Fibroblast of lung (primary cell): ENCODE measurements at regions not wholly inside any gene's neighbourhood (a gene's known extent, or its start where the extent isn't known, plus 50 kb on each side); places are given as distances from the start of the nearest gene placed in this dataset.
A peak's percentile ranks its signal among the peaks of the same experiment; 100 is the strongest.

Source experiments
- DNase-seq, 2 donors: peaks; one replicate each; pipeline versions ENCODE4 v3.0.0 to v3.0.0-alpha.2; 2010; ENCODE audit warnings: low read depth in 2 of 2
- H2AFZ ChIP-seq: 2 replicates; pipeline ENCODE4 v1.5.1; 2012; ENCODE audit warnings: low read length, control low read depth, inconsistent platforms
- H3K27ac ChIP-seq: 2 replicates; pipeline ENCODE4 v1.5.1; 2011; ENCODE audit warnings: low read length, control low read depth; ENCODE audit not compliant: insufficient read depth
- H3K27me3 ChIP-seq: 2 replicates; pipeline ENCODE4 v1.5.1; 2011; ENCODE audit warnings: mild to moderate bottlenecking, low read length; ENCODE audit not compliant: control insufficient read depth, insufficient read depth
- H3K36me3 ChIP-seq: 2 replicates; pipeline ENCODE4 v1.5.1; 2011; ENCODE audit warnings: low read length; ENCODE audit not compliant: control insufficient read depth, insufficient read depth
- H3K4me1 ChIP-seq: 2 replicates; pipeline ENCODE4 v1.5.1; 2011; ENCODE audit warnings: low read length; ENCODE audit not compliant: control insufficient read depth, insufficient read depth; ENCODE audit errors: extremely low read depth
- H3K4me2 ChIP-seq: 2 replicates; pipeline ENCODE4 v1.5.1; 2011; ENCODE audit warnings: low read length, control low read depth; ENCODE audit not compliant: insufficient read depth; ENCODE audit errors: extremely low read depth
- H3K4me3 ChIP-seq, 4 experiments: fragments of 200-600 bp in 1 of 4; sonication (generic) in 1 of 4; replicated peaks in 1 of 4; 2 replicates each; pipeline ENCODE4 v1.5.1; 2011 to 2016; ENCODE audit warnings: low read length in 4 of 4, low read depth in 3 of 4, mild to moderate bottlenecking in 3 of 4, control low read depth in 2 of 4, inconsistent platforms in 1 of 4, mixed read lengths in 1 of 4; ENCODE audit not compliant: insufficient read depth in 1 of 4; ENCODE audit errors: control extremely low read depth in 1 of 4
- H3K79me2 ChIP-seq: 2 replicates; pipeline ENCODE4 v1.5.1; 2012; ENCODE audit warnings: mild to moderate bottlenecking, low read length, inconsistent platforms; ENCODE audit not compliant: control insufficient read depth, insufficient read depth
- H3K9ac ChIP-seq: 2 replicates; pipeline ENCODE4 v1.5.1; 2011; ENCODE audit warnings: mild to moderate bottlenecking, low read length, control low read depth; ENCODE audit not compliant: insufficient read depth
- H3K9me3 ChIP-seq: 2 replicates; pipeline ENCODE4 v1.5.1; 2012; ENCODE audit warnings: low read depth, low read length; ENCODE audit not compliant: control insufficient read depth, insufficient read depth
- H4K20me1 ChIP-seq: 2 replicates; pipeline ENCODE4 v1.5.1; 2011; ENCODE audit warnings: low read length; ENCODE audit not compliant: control insufficient read depth, insufficient read depth; ENCODE audit errors: extremely low read depth
- EZH2 ChIP-seq: IDR thresholded peaks from 2 replicates; pipeline ENCODE4 v1.5.1; 2012; ENCODE audit warnings: low read length, control low read depth, mild to moderate bottlenecking; ENCODE audit errors: missing control alignments
- TF ChIP-seq, protein P1 (sequence below), 2 donors: IDR thresholded peaks in 1 of 2; conservative IDR thresholded peaks in 1 of 2; 1 replicate in 1 of 2; 2 replicates in 1 of 2; pipeline ENCODE4 v1.5.1; 2011 to 2012; ENCODE audit warnings: low read length in 2 of 2, control low read depth in 1 of 2, inconsistent platforms in 1 of 2, low read depth in 1 of 2, mild to moderate bottlenecking in 1 of 2

DNA sequence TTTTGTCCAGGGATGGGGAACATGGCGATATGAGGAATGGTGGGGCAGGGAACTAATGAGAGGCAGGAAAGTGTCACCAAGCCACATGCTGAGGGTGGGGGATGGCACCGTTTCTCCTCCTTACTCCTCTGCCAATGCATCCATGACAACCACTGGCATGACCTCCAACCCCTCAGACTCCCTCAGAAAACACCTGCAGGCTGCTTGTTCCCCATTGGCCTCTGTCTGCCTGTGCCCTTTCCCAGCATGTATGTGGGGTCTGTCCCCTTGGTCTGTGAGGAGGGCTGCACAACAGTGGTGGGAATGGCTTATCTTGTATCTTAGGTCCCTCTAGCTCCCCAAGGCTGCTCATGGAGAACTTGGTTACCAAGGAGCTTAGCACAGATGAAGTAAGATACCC, 137.2 kb upstream of the NGF start:
- Histone ChIP-seq H3K9ac (no peak overlapping the region), H4K20me1 (no peaks in the 10 kb centered on the region), H3K9me3 (no peaks in the 10 kb centered on the region), H3K4me3 (no peak overlapping the region), H3K4me1 (no peaks in the 10 kb centered on the region), H2AFZ (no peak overlapping the region), H3K79me2 (no peaks in the 10 kb centered on the region), H3K4me2 (no peak overlapping the region), H3K27ac (no peak overlapping the region), H3K27me3 (peaks cover 6% of the 10 kb centered on the region), H3K36me3 (no peaks in the 10 kb centered on the region)
- DNase-seq: no peak
- TF ChIP-seq EZH2: no peak
- TF ChIP-seq, protein P1, sequence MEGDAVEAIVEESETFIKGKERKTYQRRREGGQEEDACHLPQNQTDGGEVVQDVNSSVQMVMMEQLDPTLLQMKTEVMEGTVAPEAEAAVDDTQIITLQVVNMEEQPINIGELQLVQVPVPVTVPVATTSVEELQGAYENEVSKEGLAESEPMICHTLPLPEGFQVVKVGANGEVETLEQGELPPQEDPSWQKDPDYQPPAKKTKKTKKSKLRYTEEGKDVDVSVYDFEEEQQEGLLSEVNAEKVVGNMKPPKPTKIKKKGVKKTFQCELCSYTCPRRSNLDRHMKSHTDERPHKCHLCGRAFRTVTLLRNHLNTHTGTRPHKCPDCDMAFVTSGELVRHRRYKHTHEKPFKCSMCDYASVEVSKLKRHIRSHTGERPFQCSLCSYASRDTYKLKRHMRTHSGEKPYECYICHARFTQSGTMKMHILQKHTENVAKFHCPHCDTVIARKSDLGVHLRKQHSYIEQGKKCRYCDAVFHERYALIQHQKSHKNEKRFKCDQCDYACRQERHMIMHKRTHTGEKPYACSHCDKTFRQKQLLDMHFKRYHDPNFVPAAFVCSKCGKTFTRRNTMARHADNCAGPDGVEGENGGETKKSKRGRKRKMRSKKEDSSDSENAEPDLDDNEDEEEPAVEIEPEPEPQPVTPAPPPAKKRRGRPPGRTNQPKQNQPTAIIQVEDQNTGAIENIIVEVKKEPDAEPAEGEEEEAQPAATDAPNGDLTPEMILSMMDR (conservative IDR thresholded peaks at IDR 0.05 in 1 of 2, IDR thresholded peaks at IDR 0.05 in 1 of 2; ENCODE audit: low read depth in 1 of 2, low read length in 2 of 2): no peak

DNA sequence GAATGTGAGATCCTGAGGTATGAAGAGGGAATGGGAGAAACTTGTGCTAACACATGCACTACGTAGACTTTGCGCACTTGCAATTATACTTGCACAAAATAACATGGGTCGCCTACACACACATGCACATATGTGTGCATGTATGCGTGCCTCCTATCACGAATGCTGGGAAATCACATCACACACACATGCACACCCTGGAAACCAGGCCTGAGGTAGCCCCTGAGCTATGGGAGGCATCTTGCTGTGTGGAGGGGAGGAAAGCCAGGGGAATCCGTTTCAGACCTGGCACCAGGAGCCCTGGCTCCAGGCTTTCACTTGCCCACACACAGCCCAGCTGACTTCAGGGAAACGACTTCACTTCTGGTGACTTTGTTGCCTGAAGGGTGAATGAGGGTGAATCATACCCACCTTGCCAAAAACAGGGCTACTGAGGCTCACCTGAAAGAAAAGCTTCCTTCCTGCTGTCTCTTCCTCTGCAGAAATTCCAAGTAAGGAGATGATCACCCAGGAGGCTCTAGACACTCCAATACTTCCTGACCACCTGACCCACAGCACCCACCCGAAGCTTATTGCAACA, 136.0 kb upstream of the NGF start:
- Histone ChIP-seq H3K27me3 (peaks cover 3% of the 10 kb centered on the region), H3K9ac (no peak overlapping the region), H3K27ac (no peak overlapping the region), H3K79me2 (no peaks in the 10 kb centered on the region), H3K36me3 (no peaks in the 10 kb centered on the region), H3K4me3 (no peak overlapping the region), H3K9me3 (no peaks in the 10 kb centered on the region), H4K20me1 (no peaks in the 10 kb centered on the region), H3K4me1 (peaks cover 3% of the 10 kb centered on the region), H3K4me2 (no peak overlapping the region), H2AFZ (no peak overlapping the region)
- DNase-seq: no peak
- TF ChIP-seq, protein P1 (conservative IDR thresholded peaks at IDR 0.05 in 1 of 2, IDR thresholded peaks at IDR 0.05 in 1 of 2; ENCODE audit: low read depth in 1 of 2, low read length in 2 of 2): no peak
- TF ChIP-seq EZH2: no peak

DNA sequence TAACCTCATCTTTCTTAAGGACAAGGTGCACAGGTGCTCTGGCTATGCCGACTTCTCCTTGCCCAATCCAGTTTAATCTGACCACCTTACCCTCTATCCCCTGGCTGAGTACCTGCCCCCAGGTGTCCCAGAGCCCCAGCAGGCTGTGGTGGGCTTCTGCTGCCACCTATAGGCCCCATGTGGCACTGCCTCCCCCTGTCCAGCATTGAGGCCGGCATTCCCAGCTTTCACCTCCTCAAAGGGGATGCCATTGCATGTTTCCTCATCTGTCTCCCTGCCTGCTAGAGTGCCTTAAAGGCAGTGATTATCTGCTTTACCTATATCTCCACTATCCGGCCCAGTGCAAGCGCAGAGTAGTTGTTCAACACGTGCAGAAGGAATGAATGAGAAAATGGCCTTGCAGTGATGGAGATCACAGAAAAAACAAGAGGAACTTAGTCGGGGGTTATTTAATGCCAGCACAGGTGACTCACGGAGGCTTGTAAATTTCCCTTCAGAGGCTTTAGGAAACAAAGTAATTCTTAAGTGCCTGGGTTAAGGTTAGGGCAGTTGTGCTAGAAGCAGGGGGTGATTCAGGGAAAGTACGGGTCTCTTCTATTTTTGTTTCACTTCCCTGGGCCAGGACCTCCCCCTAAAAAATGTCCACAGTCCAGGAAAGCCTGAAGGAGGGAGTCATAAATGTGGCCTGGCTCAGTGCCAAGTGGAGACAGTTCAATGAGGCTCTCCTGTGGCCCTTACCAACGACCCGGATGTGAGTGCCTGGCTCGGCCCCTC, 131.8 kb upstream of the NGF start:
- Histone ChIP-seq H2AFZ (peak overlapping the region; percentile 28), H3K79me2 (no peaks in the 10 kb centered on the region), H3K27me3 (peaks cover 3% of the 10 kb centered on the region), H4K20me1 (no peaks in the 10 kb centered on the region), H3K4me2 (no peak overlapping the region), H3K36me3 (no peaks in the 10 kb centered on the region), H3K4me3 (no peak overlapping the region), H3K4me1 (peaks cover 3% of the 10 kb centered on the region), H3K9ac (no peak overlapping the region), H3K9me3 (no peaks in the 10 kb centered on the region), H3K27ac (no peak overlapping the region)
- TF ChIP-seq, protein P1 (conservative IDR thresholded peaks at IDR 0.05 in 1 of 2, IDR thresholded peaks at IDR 0.05 in 1 of 2; ENCODE audit: low read depth in 1 of 2, low read length in 2 of 2): peak; percentile 98 to 100
- no peak for TF ChIP-seq EZH2
- DNase-seq: peak; percentile 37 to 80
